Stimulated activated CD4-positive, alpha-beta T cell treated with anti-CD3 and anti-CD28 coated beads, Interleukin-4, amount 100 ng/mL, for 1 hour (primary cell): ENCODE measurements at regions not wholly inside any gene's neighbourhood (a gene's known extent, or its start where the extent isn't known, plus 50 kb on each side); places are given as distances from the start of the nearest gene placed in this dataset.
"Not testable (repeated sequence)": the region's sequence is repeated elsewhere in the genome, so short reads cannot be mapped to it uniquely, and the experiment has no call there.

Experiments used
- DNase-seq: peaks from one replicate; pipeline ENCODE4 v3.0.0-alpha.2; 2020

DNA sequence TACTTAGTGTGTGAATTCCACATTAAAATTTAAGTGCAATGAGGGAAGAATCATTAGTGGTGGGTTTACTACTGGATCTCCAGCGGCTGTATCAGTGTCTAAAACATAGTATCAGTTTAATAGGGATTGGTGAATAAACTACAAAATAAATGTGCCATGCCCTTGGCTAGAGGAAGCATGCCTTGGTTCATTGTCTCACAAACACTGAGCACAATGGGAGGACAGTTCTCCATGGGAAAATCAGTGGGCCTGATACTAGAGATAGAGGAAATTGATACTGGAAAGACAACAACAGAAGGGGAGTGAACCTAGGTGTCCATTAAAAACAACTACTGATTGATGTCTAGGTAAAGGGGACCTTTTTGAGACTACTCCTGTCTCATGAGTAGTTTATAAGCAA lies 971.6 kb downstream of the SUCLG1 start:
- DNase-seq = no peak

DNA sequence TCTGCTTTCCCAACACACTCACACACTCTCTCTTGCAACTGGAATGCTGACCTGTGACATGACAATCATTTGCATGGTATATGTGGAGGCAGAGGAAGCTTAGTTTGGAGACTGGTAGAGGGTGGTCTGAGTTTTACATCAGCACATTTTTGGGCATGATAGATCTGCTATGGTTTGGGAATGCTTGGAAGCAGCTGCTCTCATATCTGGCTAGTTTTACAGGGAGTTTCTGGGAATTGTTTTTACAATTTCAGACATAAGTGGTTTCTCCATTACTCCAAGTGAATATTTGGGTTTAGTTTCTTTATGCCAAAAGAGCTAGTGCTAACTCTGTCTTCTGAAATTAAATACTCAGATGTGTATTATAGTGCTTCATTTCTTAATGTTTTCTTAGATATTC lies 977.6 kb downstream of the SUCLG1 start:
- no peak for DNase-seq

DNA sequence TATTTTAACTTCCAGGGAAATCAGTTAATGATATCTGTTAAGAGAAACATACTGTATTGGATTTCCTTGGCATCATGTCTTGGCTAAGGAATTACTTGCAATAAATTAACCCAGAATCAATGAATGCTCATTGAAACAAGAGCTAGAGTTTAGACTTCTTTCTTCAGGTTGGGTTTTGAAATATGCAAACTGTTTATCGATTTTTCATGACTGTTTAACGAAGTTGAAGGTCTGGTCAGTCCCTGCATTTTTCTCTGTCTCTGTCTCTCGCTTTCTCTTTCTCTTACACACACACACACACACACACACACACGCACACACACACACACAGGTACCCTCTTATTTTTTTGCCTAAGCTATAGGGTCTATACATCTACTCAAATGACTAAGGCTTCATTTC lies 981.0 kb downstream of the SUCLG1 start:
- DNase-seq = no peak

DNA sequence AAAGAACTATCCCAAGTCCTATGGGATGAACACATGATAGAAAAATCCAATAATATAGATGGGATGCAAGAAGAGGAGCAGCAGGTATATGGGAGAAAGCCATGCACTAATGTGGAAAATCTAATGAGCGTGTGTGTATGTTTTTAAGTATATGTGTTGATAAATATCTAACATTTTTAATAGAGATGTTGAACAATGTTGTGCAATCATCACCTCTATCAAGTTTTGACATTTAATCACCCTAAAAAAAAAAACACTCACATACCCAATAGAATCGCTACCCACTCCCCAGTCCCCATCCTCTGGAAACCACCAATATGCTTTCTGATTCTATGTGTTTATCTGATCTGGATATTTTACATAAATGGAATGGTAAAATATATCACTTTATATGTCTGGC lies 983.7 kb downstream of the SUCLG1 start:
- no peak for DNase-seq

DNA sequence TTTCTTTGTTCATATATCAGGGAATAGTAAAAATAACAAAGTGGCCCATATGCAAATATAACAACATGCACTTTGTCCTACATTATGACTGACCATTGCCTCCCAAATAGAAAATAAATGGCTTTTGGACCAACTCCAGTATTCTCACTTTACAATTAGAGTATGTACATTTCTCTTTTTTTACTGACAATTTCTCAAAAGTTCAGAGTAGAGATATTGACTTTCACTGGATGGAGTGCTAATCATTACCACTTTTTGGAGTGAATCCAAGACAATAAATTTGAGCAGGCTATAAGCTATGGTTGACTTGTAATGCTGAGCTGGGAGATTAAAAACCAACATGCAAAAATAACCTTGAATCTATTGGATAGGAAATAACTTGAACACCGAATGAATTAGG lies 987.4 kb downstream of the SUCLG1 start:
- no peak for DNase-seq

DNA sequence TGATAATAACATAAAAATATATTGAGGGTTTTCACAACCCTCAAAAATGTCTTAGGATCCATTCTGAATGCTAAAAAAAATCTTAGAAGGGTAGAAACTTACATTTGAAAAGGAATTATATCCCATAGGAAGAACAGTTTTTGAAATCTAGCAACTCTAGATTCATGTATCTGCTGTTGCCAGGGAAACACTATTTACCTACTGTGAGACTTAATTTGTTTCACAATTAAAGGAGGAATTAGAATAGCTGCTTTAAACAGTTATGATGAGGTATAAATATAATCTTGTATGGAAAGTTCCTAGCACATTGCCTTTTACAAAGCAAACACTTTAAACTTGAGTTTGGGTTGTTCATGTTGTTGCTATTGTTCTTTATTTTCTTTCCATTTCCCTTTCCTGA lies 988.2 kb downstream of the SUCLG1 start:
- DNase-seq = no peak

DNA sequence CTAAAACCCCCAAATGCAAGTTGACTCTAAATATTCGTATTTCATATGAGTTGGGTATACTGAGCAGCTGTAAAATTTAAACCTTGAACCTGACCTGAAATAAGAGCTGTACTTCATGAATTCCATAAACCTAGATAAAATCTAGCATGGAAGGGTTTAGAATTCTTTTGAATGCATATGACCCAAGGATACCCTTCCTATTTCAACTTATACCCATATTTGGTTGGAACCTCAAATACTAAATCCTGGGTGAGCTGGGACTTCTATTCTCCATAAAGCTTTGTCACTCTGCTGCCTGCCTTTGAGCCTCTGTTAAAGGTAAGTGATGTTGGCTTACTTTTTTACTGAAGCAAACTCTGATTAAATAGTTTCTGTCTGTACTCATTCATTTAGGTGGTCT lies 994.6 kb downstream of the SUCLG1 start:
- no peak for DNase-seq

DNA sequence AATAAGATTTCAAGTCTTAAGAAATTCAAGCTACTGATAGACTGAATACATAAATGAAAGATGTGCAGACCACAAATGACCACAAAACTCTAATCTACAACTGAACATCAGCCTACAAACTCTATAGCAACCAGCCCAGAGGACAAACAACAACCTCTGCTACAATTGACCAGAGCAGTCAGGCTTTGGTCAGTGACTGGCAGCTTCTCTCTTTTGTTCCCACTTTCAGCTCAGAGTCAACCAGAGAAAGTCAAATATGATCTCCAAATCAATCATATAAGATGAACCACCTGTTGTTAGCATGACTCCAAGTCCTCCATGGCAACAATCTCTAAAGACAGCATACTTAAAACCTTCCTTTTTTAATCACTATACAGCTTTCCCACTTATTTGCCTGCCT lies 996.2 kb downstream of the SUCLG1 start:
- no peak for DNase-seq

DNA sequence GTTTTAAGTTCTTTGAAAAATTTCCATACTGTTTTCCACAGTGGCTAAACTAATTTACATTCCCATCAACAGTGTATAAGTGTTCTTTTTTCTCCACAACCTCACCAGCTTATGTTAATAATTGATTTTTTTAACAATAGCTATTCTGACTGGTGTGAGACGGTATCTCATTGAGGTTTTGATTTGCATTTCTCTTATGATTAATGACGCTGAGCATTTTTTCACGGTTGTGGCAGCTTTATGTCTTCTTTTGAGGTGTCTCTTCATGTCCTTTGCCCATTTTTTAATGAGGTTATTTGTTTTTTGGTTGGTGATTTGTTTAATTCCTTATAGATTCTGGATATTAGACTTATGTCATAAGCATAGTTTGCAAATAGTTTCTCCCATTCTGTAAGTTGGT lies 997.9 kb downstream of the SUCLG1 start:
- no peak for DNase-seq

DNA sequence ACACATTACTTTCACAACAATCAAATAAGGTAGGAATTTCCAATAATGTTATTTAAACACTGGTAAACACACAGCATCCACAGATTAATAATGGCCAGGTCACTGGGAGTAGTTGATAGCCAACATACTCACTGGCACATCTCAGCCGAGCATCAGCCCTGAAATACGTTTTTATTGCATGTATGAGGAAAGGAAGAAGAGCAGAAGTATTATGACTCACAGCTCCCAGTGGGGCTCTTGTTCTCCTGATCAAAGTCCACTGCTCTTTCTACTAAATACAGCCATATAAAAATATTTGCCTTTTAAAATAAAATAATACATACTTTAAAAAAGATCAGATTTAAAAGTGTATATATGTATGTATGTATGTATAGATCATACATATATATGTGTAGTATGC lies 999.6 kb downstream of the SUCLG1 start:
- no peak for DNase-seq

DNA sequence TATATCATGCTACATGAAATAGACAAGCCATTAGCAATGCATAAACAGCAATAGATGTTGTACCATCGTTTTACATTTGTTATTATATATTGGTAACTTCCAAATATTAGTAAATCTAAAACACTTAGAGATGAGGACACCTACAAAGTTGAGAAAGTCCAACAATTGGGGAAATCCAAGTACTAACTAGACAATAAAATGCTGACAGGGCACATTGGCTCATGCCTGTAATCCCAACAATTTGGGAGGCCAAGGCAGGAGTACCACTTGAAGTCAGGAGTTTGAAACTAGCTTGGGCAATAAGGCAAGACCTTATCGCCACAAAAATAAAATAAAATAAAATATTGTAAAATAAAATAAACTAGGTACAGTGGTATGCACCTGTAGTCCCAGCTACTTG lies 1023.1 kb downstream of the SUCLG1 start:
- no peak for DNase-seq

DNA sequence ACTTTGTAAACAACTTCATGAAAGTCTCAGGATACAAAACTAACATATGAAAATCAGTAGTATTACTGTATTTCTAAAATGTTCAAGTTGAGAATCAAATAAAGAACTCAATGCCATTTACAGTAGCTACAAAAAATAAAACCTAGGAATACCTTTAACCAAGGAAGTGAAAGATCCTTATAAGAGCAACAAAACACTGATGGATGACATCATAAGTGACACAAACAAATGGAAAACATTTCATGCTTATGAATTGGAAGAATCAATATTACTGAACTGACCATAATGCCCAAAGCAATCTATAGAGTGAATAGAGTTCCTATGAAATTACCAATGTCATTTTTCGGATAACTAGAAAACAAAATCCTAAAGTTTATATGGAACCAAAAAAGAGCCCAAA lies 1038.1 kb downstream of the SUCLG1 start:
- no peak for DNase-seq

DNA sequence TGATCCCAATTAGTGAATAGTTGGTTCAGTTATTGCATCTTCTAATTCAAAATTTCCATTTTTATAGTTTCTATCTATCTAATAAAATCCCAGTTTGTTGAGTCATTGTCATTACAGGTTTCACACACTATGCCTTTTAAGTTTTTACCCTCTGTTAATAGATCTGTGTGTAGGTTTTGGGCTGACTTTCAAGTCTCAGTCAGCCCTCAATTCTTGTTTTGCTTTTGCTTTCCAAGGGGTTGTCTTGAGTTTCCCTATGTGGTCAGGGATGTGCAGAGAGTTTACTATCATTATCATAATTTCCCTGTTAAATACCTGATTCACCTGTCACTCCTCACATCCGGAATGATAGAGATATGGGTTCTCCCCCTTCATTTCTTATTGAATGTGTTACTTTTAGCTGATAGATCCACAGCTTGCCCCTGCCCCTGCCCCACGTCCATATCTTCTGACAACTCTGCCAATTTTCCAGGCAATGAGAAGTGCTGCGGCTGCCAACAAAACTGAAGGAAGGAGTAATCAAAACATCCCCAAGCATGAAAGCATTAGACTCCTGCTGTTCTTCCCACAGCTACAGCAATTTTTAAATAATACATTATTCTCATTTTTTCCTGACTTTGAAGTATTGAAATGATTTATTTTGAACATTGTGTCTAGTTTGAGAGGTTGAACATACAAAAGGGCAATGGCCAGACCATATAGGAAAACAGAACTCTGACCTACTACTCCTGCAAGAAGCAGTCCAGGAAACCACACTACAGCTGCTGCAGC lies 1064.8 kb downstream of the SUCLG1 start:
- DNase-seq = no peak

DNA sequence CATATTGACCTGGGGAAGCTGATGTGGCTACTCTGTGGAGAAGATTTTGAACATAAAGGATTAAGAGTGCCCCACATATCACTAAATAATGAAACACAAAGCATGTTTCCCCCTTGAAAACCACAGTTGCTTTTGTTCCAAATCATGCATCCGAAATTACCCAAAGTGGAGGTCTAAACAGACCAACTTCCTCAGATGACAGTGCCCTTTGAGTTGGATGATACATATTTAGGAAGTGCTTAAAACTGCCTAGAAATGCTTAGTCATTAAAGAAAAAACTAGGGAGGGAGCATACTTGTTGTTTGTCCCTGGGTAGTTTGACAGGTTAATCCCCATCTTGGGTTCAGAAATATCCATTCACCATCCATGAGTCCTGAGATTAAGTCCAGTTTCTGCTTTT lies 1070.3 kb downstream of the SUCLG1 start:
- DNase-seq = no peak

DNA sequence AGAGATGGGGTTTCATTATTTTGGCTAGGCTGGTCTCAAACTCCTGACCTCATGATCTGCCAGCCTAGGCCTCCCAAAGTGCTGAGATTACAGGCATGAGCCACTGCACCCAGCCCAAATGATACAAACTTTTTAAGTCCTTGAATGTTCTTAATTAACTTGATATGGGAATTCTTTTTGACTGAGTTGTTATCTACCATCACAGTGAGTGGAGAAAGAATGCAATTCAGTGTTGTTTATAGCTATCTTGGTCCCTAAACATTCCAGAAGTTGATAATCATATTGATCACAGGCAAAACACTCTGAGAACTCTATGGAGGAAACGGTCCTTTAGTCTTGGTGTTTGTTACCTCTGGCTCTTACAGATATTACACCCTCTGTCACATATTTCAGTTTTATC lies 1072.5 kb downstream of the SUCLG1 start:
- no peak for DNase-seq

DNA sequence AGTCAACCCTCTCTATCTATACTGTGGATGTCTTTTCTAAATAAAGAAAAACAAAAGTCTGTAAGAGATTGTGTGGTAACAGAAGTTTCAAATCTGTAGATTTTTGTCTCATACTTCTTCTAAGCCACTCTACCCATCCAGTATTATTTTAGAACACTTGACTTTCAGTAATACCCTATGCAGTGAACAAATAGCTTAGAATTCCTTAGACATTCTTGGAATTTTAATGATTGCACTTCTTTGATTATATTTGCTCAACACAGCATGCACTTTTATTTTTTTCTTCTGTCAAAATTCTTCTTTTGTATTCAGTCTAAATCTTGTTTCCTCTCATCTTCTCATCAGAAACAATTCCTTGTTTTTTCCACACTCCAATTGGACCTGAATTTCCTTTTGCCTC lies 1080.2 kb downstream of the SUCLG1 start:
- DNase-seq = no peak

DNA sequence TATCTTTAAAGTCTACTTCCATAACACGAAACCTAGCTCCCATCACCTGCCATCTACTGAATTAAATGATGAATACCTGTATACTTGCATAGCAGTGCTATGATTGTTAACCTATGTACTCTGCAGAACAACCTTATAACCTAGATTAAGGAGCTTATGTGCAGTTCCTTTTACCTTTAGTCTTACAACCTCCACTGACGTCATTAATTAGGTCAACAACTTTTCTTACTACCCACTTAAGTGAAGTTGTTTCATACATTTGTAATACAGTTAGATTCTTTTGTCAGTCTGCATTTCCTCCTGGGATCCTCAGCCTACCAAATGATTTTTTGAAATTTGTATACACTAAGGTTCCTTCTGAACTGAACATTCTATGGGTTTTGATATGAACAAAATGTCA lies 1082.3 kb downstream of the SUCLG1 start:
- no peak for DNase-seq

DNA sequence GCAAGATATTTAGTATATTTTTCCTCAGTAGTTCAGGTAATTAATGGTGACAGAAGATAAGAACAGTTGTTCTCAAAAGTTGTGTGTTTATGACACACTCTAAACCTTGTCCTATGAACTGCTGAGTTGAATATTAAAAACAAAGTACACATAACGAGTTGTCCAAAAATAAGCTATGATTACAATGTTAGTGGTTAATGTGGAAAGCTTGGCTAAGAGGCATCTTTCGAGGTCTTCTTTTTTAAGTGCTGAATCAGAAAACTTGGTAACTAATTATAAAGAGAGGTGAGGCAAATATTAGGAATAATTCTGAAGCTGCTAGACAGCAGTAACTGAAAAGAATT lies 1088.7 kb downstream of the SUCLG1 start:
- DNase-seq = no peak

DNA sequence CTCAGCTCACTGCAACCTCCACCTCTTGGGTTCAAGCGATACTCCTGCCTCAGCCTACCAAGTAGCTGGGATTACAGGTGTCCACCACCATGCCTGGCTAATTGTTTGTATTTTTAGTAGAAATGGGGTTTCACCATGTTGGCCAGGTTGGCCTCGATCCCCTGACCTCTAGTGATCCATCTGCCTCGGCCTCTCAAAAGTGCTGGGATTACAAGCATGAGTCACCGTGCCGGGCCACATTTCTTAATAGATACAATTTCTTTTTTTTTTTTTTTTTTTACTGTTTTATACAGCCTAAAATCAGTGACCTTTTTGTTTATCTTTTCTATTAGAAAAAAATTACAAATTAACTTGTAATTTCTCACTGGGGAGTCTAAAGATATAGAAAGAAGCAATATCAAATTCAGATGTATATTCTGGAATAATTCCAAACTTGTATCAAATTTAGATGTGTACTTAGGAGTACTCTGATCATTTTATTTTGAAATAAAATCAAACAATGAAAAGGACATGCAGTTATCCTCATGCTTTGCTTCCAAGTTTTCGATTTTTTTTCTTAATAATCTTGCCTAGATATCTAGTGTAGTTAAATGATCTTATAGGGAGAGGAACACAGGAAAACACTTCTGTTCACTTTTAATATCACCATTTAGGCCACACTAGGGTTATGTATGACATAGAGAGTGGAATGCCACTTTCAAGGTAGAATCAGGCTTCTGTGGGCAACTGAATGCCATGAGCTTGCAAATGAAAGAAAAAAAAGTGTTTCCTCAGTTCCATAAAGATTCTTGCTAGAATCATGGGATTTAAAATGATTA lies 1089.3 kb downstream of the SUCLG1 start:
- no peak for DNase-seq

DNA sequence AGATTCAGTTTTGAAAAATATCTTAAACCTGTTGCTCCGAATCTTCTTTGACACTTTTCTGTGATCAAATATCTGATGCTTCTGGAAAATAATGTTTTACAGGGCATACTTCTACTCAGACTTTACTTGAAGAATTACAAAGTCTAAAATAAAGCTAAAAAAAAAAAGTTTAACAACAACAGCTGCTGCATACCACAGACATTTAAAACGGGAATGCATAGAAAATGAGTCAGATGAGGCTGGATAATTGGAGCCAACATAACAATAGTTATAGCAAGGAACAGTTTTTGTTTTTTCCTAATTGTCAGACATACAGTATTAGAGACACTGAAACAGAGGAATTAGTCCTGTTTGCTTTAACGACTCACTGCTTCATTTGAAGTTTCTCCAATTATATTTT lies 1090.2 kb downstream of the SUCLG1 start:
- no peak for DNase-seq

DNA sequence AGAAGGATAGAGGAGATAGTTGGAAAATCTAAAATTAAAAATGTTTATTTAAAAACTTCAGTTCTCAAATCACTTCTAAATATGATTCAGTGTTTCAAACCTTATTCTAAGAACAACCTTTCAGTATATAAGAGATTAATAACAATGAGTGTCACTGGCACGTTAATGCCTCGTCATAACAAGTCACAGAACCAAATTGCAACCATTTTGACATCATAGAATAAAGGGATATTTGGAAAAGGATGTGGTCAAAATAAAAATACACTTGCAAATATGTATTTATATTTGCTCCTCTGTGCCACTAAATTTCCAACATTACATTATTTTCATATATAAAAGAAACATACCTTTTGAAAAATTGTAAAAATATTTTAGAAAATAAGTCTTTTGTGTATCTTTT lies 1090.6 kb downstream of the SUCLG1 start:
- DNase-seq = no peak

DNA sequence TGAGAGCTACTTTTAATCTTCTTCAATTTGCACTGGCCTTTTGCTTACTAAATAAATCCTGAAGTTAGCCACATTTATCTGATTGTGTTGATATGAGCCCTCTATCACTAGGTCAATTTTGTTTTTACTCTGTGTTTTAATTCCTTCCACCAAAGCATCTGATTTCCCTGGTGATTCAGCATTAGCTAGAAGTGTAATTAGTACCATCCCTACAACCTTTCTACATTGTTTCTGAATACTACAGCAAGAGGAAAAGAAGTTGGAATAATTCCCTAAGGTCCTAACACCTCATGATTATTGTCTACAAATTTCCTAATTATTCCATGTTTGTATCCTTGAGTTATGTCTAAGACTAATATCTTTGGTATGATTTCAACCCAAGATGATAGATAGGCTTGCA lies 1093.6 kb downstream of the SUCLG1 start:
- DNase-seq = no peak

DNA sequence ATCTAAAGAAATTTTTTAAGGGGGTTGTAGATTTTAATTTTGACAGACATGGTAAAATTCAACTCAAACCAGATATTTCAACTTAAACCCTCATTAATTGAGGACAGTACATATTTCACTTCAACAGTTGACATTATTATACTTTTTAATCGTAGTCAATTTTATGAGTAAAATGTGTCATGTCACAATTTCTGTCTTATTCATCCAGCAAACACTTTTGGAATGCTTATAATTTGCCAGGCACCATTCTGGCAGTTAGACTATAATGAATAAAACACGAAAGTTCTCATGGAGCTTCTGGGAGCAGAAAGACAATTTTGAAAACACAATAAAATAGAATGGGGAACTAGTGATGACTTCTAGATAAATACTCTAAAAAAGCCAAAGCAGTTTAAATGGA lies 1094.8 kb downstream of the SUCLG1 start:
- DNase-seq = no peak

DNA sequence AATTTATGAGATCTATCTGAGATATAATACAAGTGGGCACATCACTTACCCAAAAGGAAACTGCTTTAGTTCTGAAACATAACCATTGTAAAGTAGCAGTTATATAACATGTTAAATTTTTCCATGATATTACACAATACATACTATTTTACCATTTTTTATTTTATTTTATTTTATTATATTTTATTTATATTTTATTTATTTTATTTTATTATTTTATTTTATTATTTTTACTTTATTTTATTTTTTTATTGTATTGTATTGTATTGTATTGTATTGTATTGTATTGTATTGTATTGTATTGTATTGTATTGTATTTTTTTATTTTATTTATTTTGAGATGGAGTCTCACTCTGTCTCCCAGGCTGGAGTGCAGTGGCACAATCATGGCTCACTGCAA lies 1095.9 kb downstream of the SUCLG1 start:
- not testable (repeated sequence) for DNase-seq

DNA sequence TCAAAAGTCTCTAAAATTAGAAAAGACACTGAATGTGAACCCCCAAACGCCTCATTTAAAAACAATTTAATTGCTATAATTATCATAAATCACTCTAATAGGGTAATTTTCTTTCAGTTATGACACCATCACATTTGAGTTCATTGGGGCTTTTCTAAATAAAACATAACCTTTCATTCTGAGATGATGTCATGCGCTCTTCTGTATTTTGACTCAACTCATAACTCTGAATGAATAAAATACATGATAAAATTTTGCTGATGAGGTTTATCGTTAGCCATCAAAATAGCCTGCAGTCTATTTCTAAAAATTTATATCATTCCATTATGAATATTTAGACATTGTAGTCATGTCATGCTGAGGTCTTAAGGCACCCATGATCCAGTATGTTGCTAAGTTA lies 1099.7 kb downstream of the SUCLG1 start:
- DNase-seq = no peak
